IPS DF 6.9 (cell line): ENCODE measurements at regions not wholly inside any gene's neighbourhood (a gene's known extent, or its start where the extent isn't known, plus 50 kb on each side); places are given as distances from the start of the nearest gene placed in this dataset.
A peak's percentile ranks its signal among the peaks of the same experiment; 100 is the strongest.
"Not testable (repeated sequence)": the region's sequence is repeated elsewhere in the genome, so short reads cannot be mapped to it uniquely, and the experiment has no call there.

Source experiments
- DNase-seq: peaks from one replicate; pipeline ENCODE4 v3.0.0-alpha.2; 2013; ENCODE audit warnings: low read depth, low spot score
- H3K27ac ChIP-seq: one replicate; pipeline ENCODE4 v1.5.1; 2013; ENCODE audit warnings: low read length, control low read depth
- H3K27me3 ChIP-seq: 2 replicates; pipeline ENCODE4 v1.6.1; 2013; ENCODE audit warnings: mild to moderate bottlenecking, low read length; ENCODE audit not compliant: control insufficient read depth, insufficient read depth
- H3K36me3 ChIP-seq: 2 replicates; pipeline ENCODE4 v1.6.1; 2013; ENCODE audit warnings: low read length; ENCODE audit not compliant: control insufficient read depth, insufficient read depth
- H3K4me1 ChIP-seq: 2 replicates; pipeline ENCODE4 v1.6.1; 2013; ENCODE audit warnings: low read length; ENCODE audit not compliant: control insufficient read depth, insufficient read depth
- H3K4me3 ChIP-seq: 2 replicates; pipeline ENCODE4 v1.5.1; 2013; ENCODE audit warnings: mild to moderate bottlenecking, low read length
- H3K9me3 ChIP-seq: 2 replicates; pipeline ENCODE4 v1.6.1; 2013; ENCODE audit warnings: low read length, inconsistent platforms; ENCODE audit not compliant: control insufficient read depth, insufficient read depth
- WGBS: extraction: QIAGEN DNeasy Blood & Tissue Kit; methylation state at CpG from one replicate; pipeline ENCODE4 v1.1.7; 2013; ENCODE audit warnings: mixed read lengths, missing lambda C conversion rate; ENCODE audit not compliant: insufficient read length, insufficient coverage; 5-methylcytosine and 5-hydroxymethylcytosine counted together

- no peaks in the 10 kb centered on the region; the same call in 1 of the 2 replicates for H3K4me1 ChIP-seq
- no peaks in the 10 kb centered on the region for H3K9me3 ChIP-seq
- no peak for DNase-seq
- no CpG with 5 or more reads among the region's 3 CpGs for WGBS
- no peak overlapping the region for H3K27ac ChIP-seq
- no peaks in the 10 kb centered on the region for H3K36me3 ChIP-seq
- H3K27me3 ChIP-seq, result no peaks in the 10 kb centered on the region
- H3K4me3 ChIP-seq, result no peak overlapping the region
Measured at GRCh38 chr6:121925534-121926255, 473.8 kb upstream of the HSF2 start.

GRCh38 chr6:121929301-121929700 is 470.2 kb upstream of the HSF2 start:
- Histone ChIP-seq H3K27ac (no peak overlapping the region), H3K9me3 (no peaks in the 10 kb centered on the region), H3K4me3 (no peak overlapping the region), H3K27me3 (no peaks in the 10 kb centered on the region), H3K4me1 (peaks cover 1% of the 10 kb centered on the region; the same call in 1 of the 2 replicates), H3K36me3 (no peaks in the 10 kb centered on the region)
- DNase-seq, result no peak
- WGBS, result no CpG with 5 or more reads among the region's 1 CpG

- Histone ChIP-seq H3K4me3 (no peak overlapping the region), H3K4me1 (peaks cover 1% of the 10 kb centered on the region; the same call in 1 of the 2 replicates), H3K27ac (no peak overlapping the region), H3K9me3 (no peaks in the 10 kb centered on the region), H3K36me3 (no peaks in the 10 kb centered on the region), H3K27me3 (no peaks in the 10 kb centered on the region)
- no CpG with 5 or more reads among the region's 13 CpGs for WGBS
- peak; percentile 75 for DNase-seq
Measured at GRCh38 chr6:121932076-121932991, 467.1 kb upstream of the HSF2 start.

GRCh38 chr6:121934451-121934850 is 465.0 kb upstream of the HSF2 start:
- H3K27me3 ChIP-seq, result no peaks in the 10 kb centered on the region
- no peaks in the 10 kb centered on the region for H3K9me3 ChIP-seq
- no CpG with 5 or more reads among the region's 2 CpGs for WGBS
- H3K4me1 ChIP-seq, result peaks cover 1% of the 10 kb centered on the region; the same call in 1 of the 2 replicates
- no peak overlapping the region for H3K27ac ChIP-seq
- H3K36me3 ChIP-seq, result no peaks in the 10 kb centered on the region
- no peak overlapping the region for H3K4me3 ChIP-seq
- no peak for DNase-seq

GRCh38 chr6:121940728-121941127 is 458.7 kb upstream of the HSF2 start:
- Histone ChIP-seq H3K9me3 (no peaks in the 10 kb centered on the region), H3K27me3 (no peaks in the 10 kb centered on the region), H3K4me3 (no peak overlapping the region), H3K36me3 (no peaks in the 10 kb centered on the region; the same call in 1 of the 2 replicates), H3K4me1 (no peaks in the 10 kb centered on the region), H3K27ac (no peak overlapping the region)
- no CpG with 5 or more reads among the region's 2 CpGs for WGBS
- DNase-seq, result no peak

GRCh38 chr6:121944354-121944753 is 455.1 kb upstream of the HSF2 start:
- no CpG with 5 or more reads among the region's 1 CpG for WGBS
- Histone ChIP-seq H3K9me3 (no peaks in the 10 kb centered on the region), H3K27ac (no peak overlapping the region), H3K36me3 (no peaks in the 10 kb centered on the region; the same call in 1 of the 2 replicates), H3K4me3 (no peak overlapping the region), H3K27me3 (no peaks in the 10 kb centered on the region), H3K4me1 (no peaks in the 10 kb centered on the region)
- DNase-seq, result no peak

- Histone ChIP-seq H3K27ac (no peak overlapping the region), H3K27me3 (no peaks in the 10 kb centered on the region), H3K9me3 (no peaks in the 10 kb centered on the region), H3K4me3 (no peak overlapping the region), H3K4me1 (no peaks in the 10 kb centered on the region), H3K36me3 (no peaks in the 10 kb centered on the region)
- no CpG with 5 or more reads among the region's 4 CpGs for WGBS
- DNase-seq, result no peak
Measured at GRCh38 chr6:121951123-121951522, 448.3 kb upstream of the HSF2 start.

- H3K27me3 ChIP-seq, result no peaks in the 10 kb centered on the region
- DNase-seq, result no peak
- H3K4me1 ChIP-seq, result no peaks in the 10 kb centered on the region
- H3K27ac ChIP-seq, result no peak overlapping the region
- H3K4me3 ChIP-seq, result no peak overlapping the region
- no peaks in the 10 kb centered on the region for H3K9me3 ChIP-seq
- H3K36me3 ChIP-seq, result no peaks in the 10 kb centered on the region
- no CpG with 5 or more reads among the region's 5 CpGs for WGBS
Measured at GRCh38 chr6:121951918-121952379, 447.5 kb upstream of the HSF2 start.

GRCh38 chr6:121955401-121955800 is 444.1 kb upstream of the HSF2 start:
- WGBS, result no CpG with 5 or more reads among the region's 2 CpGs
- H3K9me3 ChIP-seq, H3K4me1 ChIP-seq, DNase-seq, H3K27ac ChIP-seq, H3K27me3 ChIP-seq, H3K36me3 ChIP-seq, H3K4me3 ChIP-seq: not testable (repeated sequence)

GRCh38 chr6:121956782-121957181 is 442.7 kb upstream of the HSF2 start:
- Histone ChIP-seq H3K4me1 (no peaks in the 10 kb centered on the region), H3K27me3 (no peaks in the 10 kb centered on the region)
- WGBS, result no CpG with 5 or more reads among the region's 2 CpGs

More at GRCh38 chr6:121956782-121957181, 442.7 kb upstream of the HSF2 start:
- H3K9me3 ChIP-seq, result no peaks in the 10 kb centered on the region
- DNase-seq, result no peak
- no peak overlapping the region for H3K4me3 ChIP-seq
- no peaks in the 10 kb centered on the region for H3K36me3 ChIP-seq
- no peak overlapping the region for H3K27ac ChIP-seq
